Upper lobe of left lung (tissue), 4 donors: ENCODE measurements at regions not wholly inside any gene's neighbourhood (a gene's known extent, or its start where the extent isn't known, plus 50 kb on each side); places are given as distances from the start of the nearest gene placed in this dataset.

Source experiments
- POLR2AphosphoS5 ChIP-seq, 2 donors: sonication (generic); formaldehyde crosslinking; IDR thresholded peaks; one replicate each; pipeline ENCODE4 v1.5.1; 2017; ENCODE audit warnings: antibody characterized with exemption in 2 of 2
- TF ChIP-seq, protein P1 (sequence below), 6 experiments: fragments of 450-650 bp in 4 of 6; fragments of 200-600 bp in 2 of 6; sonication (generic) in 2 of 6; IDR thresholded peaks; one replicate each; pipeline ENCODE4 v1.5.1; 2016 to 2019; ENCODE audit warnings: antibody characterized with exemption in 6 of 6

DNA sequence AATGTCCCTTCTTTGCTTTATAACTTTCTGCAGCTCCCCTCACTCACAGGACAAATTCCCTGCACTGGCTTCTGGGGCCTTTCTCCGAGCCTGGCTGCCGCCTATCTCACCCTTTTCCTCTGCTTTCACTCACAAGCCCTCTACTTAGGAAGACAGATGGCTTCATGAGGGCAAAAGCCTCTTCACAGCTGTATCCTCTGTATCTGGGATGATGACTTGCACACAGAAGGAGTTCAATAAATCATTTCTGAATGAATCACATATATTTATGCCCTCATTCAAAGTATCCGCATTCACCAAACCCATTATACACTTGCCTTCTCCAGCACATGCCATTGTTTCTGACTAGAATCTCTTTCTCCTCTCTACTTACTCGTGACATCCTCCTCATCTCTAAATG is 159.0 kb upstream of the RIPOR2 start:
- no peak for TF ChIP-seq POLR2AphosphoS5 (IDR thresholded peaks at IDR 0.05)
- TF ChIP-seq, protein P1, sequence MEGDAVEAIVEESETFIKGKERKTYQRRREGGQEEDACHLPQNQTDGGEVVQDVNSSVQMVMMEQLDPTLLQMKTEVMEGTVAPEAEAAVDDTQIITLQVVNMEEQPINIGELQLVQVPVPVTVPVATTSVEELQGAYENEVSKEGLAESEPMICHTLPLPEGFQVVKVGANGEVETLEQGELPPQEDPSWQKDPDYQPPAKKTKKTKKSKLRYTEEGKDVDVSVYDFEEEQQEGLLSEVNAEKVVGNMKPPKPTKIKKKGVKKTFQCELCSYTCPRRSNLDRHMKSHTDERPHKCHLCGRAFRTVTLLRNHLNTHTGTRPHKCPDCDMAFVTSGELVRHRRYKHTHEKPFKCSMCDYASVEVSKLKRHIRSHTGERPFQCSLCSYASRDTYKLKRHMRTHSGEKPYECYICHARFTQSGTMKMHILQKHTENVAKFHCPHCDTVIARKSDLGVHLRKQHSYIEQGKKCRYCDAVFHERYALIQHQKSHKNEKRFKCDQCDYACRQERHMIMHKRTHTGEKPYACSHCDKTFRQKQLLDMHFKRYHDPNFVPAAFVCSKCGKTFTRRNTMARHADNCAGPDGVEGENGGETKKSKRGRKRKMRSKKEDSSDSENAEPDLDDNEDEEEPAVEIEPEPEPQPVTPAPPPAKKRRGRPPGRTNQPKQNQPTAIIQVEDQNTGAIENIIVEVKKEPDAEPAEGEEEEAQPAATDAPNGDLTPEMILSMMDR (IDR thresholded peaks at IDR 0.05): no peak
